Heart left ventricle (tissue), 16 donors: ENCODE measurements at regions not wholly inside any gene's neighbourhood (a gene's known extent, or its start where the extent isn't known, plus 50 kb on each side); places are given as distances from the start of the nearest gene placed in this dataset.

Experiments used
- ATAC-seq, 4 donors: fragments of 200-7000 bp; cut with Tn5 transposase; one replicate each; pipeline ENCODE4 v1.9.1; 2020 to 2022; ENCODE audit warnings: moderate library complexity in 4 of 4, mild to moderate bottlenecking in 3 of 4, moderate number of reproducible peaks in 1 of 4
- DNase-seq, 5 donors: peaks; one replicate each; pipeline ENCODE4 v3.0.0-alpha.2; 2020
- H3K27ac ChIP-seq, 12 donors: fragments of 200-600 bp; sonication (generic) in 4 of 12; one replicate each; pipeline versions ENCODE4 v1.5.0 to v1.8.0; 2016 to 2022; ENCODE audit warnings: mild to moderate bottlenecking in 2 of 12
- H3K27me3 ChIP-seq, 9 donors: fragments of 200-600 bp; sonication (generic) in 2 of 9; one replicate each; pipeline versions ENCODE4 v1.5.1 to v1.8.0; 2016 to 2022; ENCODE audit warnings: mild to moderate bottlenecking in 3 of 9
- H3K36me3 ChIP-seq, 9 donors: fragments of 200-600 bp; sonication (generic) in 2 of 9; one replicate each; pipeline versions ENCODE4 v1.5.0 to v1.8.0; 2018 to 2022; ENCODE audit warnings: mild to moderate bottlenecking in 2 of 9
- H3K4me1 ChIP-seq, 12 donors: fragments of 200-600 bp; sonication (generic) in 4 of 12; one replicate each; pipeline versions ENCODE4 v1.5.0 to v1.8.0; 2016 to 2022; ENCODE audit warnings: mild to moderate bottlenecking in 3 of 12
- H3K4me3 ChIP-seq, 12 donors: fragments of 200-600 bp; sonication (generic) in 4 of 12; one replicate each; pipeline versions ENCODE4 v1.5.0 to v1.8.0; 2017 to 2022; ENCODE audit warnings: mild to moderate bottlenecking in 9 of 12, moderate library complexity in 4 of 12
- H3K9me3 ChIP-seq, 12 donors: fragments of 200-600 bp; sonication (generic) in 4 of 12; one replicate each; pipeline versions ENCODE4 v1.5.0 to v1.8.0; 2016 to 2022; ENCODE audit warnings: mild to moderate bottlenecking in 1 of 12
- POLR2A ChIP-seq, 2 donors: fragments of 450-650 bp; IDR thresholded peaks; one replicate each; pipeline ENCODE4 v1.6.1; 2017; ENCODE audit warnings: antibody characterized with exemption in 2 of 2, mild to moderate bottlenecking in 2 of 2, moderate library complexity in 2 of 2
- WGBS, 4 donors: extraction: QIAGEN DNeasy Blood & Tissue Kit in 2 of 4; methylation state at CpG; one replicate each; pipeline versions ENCODE4 v1.1.5 to v1.1.7; 2013 to 2018; 5-methylcytosine and 5-hydroxymethylcytosine counted together
- intact Hi-C, 10 donors: fragments of 100-400 bp; cut with DNase I; formaldehyde crosslinking; loops; one replicate each; pipeline versions ENCODE4 v1.11.1 to v1.14.2; 2022
- TF ChIP-seq, protein P1 (sequence below), 12 donors: fragments of 200-600 bp; sonication (generic) in 4 of 12; IDR thresholded peaks; one replicate each; pipeline versions ENCODE4 v1.5.0 to v1.8.0; 2018 to 2022; ENCODE audit warnings: antibody characterized with exemption in 12 of 12, mild to moderate bottlenecking in 5 of 12
- donor health status: ischemic (EF 13 %, LVEDD 7.1; RV severe dilation, severe dysfunction).
- donor health status: healthy with polysubstance abuse.
- donor health status: DM: no; HTN: yes; CAD: no.
- donor health status: DM: no; HTN: no; CAD: no.
- donor health status: ischemic (EF 25% LVEDD 6.9; RV normal size, moderate dysfunction).
- donor health status: ischemic (EF 25% LVEDD 5.7; RV mildly dilated, moderate dysfunction).
- donor health status: healthy.
- donor health status: DM: yes; HTN: yes; CAD: no.
- donor health status: ischemic (EF 35%, LVEDD 5.7; RV mildly dilated, moderate dysfunction).
- donor health status: nonischemic (EF 11% LVEDD 7.7; RV severe dilation, severe dysfunction).
- donor health status: DM: yes; HTN: yes; CAD: no.
- donor health status: PGD.
- donor health status: ischemic (EF 29% LVEDD 5.4; RV normal size, mild dysfunction).
- donor health status: nonischemic (EF 23%, LVEDD 6.1; RV moderate dilation, normal function).

GRCh38 chr12:116489116-116489515, 70.1 kb upstream of the MAP1LC3B2 start:
- ATAC-seq: no peak
- Histone ChIP-seq H3K9me3 (peaks cover 0 to 15% (median 3%) of the 10 kb centered on the region in 12 donors), H3K27ac (no peak overlapping the region), H3K36me3 (no peaks in the 10 kb centered on the region), H3K27me3 (no peaks in the 10 kb centered on the region), H3K4me3 (no peak overlapping the region), H3K4me1 (peaks cover 0 to 4% (median 0%) of the 10 kb centered on the region in 12 donors)
- WGBS, 4 donors: 71 to 92% (median 81%) methylated on average over 3 of the region's 3 CpGs
- intact Hi-C loops: no loop called here
- DNase-seq: no peak
- TF ChIP-seq, protein P1, sequence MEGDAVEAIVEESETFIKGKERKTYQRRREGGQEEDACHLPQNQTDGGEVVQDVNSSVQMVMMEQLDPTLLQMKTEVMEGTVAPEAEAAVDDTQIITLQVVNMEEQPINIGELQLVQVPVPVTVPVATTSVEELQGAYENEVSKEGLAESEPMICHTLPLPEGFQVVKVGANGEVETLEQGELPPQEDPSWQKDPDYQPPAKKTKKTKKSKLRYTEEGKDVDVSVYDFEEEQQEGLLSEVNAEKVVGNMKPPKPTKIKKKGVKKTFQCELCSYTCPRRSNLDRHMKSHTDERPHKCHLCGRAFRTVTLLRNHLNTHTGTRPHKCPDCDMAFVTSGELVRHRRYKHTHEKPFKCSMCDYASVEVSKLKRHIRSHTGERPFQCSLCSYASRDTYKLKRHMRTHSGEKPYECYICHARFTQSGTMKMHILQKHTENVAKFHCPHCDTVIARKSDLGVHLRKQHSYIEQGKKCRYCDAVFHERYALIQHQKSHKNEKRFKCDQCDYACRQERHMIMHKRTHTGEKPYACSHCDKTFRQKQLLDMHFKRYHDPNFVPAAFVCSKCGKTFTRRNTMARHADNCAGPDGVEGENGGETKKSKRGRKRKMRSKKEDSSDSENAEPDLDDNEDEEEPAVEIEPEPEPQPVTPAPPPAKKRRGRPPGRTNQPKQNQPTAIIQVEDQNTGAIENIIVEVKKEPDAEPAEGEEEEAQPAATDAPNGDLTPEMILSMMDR (IDR thresholded peaks at IDR 0.05): no peak
- no peak for TF ChIP-seq POLR2A (IDR thresholded peaks at IDR 0.05)

DNA sequence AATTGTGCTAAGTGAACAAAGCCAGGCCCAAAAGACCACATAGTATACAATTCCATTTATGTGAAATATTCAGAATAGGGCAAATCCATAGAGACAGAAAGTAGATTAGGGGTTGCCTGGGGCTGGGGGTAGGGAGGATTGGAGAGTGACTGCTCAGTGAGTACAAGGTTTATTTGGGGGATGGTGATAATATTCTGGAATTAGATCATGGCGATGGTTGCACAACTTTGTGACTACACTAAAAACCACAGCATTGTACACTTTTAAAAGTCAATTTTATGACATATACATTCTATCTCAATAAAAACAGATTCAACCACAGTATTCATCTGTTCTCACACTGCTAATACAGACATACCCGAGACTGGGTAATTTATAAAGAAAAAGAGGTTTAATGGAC, 68.7 kb upstream of the MAP1LC3B2 start:
- H3K9me3 ChIP-seq: peaks cover 0 to 15% (median 3%) of the 10 kb centered on the region in 12 donors
- intact Hi-C loops: no loop called here
- H3K27ac ChIP-seq: no peak overlapping the region
- no peaks in the 10 kb centered on the region for H3K4me1 ChIP-seq
- DNase-seq (no peak), ATAC-seq (no peak)
- H3K4me3 ChIP-seq: no peak overlapping the region
- no peaks in the 10 kb centered on the region for H3K36me3 ChIP-seq
- WGBS, 4 donors: 91 to 95% (median 92%) methylated on average over 2 of the region's 2 CpGs
- TF ChIP-seq POLR2A (IDR thresholded peaks at IDR 0.05): no peak
- TF ChIP-seq, protein P1 (IDR thresholded peaks at IDR 0.05): no peak
- no peaks in the 10 kb centered on the region for H3K27me3 ChIP-seq

GRCh38 chr12:116492703-116493324, 66.4 kb upstream of the MAP1LC3B2 start:
- TF ChIP-seq, protein P1 (IDR thresholded peaks at IDR 0.05): no peak
- TF ChIP-seq POLR2A (IDR thresholded peaks at IDR 0.05): no peak
- DNase-seq: no peak
- intact Hi-C loops: no loop called here
- WGBS, 4 donors: 89 to 93% (median 91%) methylated on average over 7 to 8 of the region's 8 CpGs
- H3K4me1 ChIP-seq: no peaks in the 10 kb centered on the region
- no peaks in the 10 kb centered on the region for H3K27me3 ChIP-seq
- no peak overlapping the region for H3K27ac ChIP-seq
- H3K36me3 ChIP-seq: no peaks in the 10 kb centered on the region
- H3K9me3 ChIP-seq: peaks cover 0 to 9% (median 3%) of the 10 kb centered on the region in 12 donors
- no peak overlapping the region for H3K4me3 ChIP-seq
- ATAC-seq: no peak

GRCh38 chr12:116495260-116495659, 63.9 kb upstream of the MAP1LC3B2 start:
- Histone ChIP-seq H3K4me3 (no peak overlapping the region), H3K27ac (no peak overlapping the region), H3K9me3 (no peaks in the 10 kb centered on the region), H3K27me3 (no peaks in the 10 kb centered on the region), H3K4me1 (no peaks in the 10 kb centered on the region), H3K36me3 (no peaks in the 10 kb centered on the region)
- ATAC-seq: no peak
- 50 to 70% (median 58%) methylated on average over 2 of the region's 2 CpGs for whole genome bisulfite sequencing, 4 donors
- TF ChIP-seq POLR2A (IDR thresholded peaks at IDR 0.05): no peak
- TF ChIP-seq, protein P1 (IDR thresholded peaks at IDR 0.05): no peak
- DNase-seq: no peak
- intact Hi-C loops: no loop called here
